Osteoblast (primary cell): ENCODE measurements at regions not wholly inside any gene's neighbourhood (a gene's known extent, or its start where the extent isn't known, plus 50 kb on each side); places are given as distances from the start of the nearest gene placed in this dataset.

Source experiments
- DNase-seq: peaks from one replicate; pipeline ENCODE4 v3.0.0; 2011; ENCODE audit warnings: low spot score, mixed read lengths; ENCODE audit not compliant: insufficient read length; ENCODE audit errors: missing footprints
- H2AFZ ChIP-seq: 2 replicates; pipeline ENCODE4 v1.6.0; 2011; ENCODE audit warnings: mild to moderate bottlenecking, low read length
- H3K27ac ChIP-seq: 2 replicates; pipeline ENCODE4 v1.5.1; 2011; ENCODE audit warnings: mild to moderate bottlenecking, low read depth, low read length, moderate library complexity
- H3K27me3 ChIP-seq: 2 replicates; pipeline ENCODE4 v1.6.0; 2012; ENCODE audit warnings: mild to moderate bottlenecking, control low read depth, inconsistent platforms, low read length, moderate library complexity; ENCODE audit not compliant: insufficient read depth
- H3K36me3 ChIP-seq: 2 replicates; pipeline ENCODE4 v1.5.1; 2011; ENCODE audit warnings: mild to moderate bottlenecking, low read length, control low read depth, moderate library complexity; ENCODE audit not compliant: insufficient read depth
- H3K4me1 ChIP-seq: 2 replicates; pipeline ENCODE4 v1.5.1; 2011; ENCODE audit warnings: mild to moderate bottlenecking, low read length, control low read depth, moderate library complexity; ENCODE audit not compliant: insufficient read depth
- H3K4me2 ChIP-seq: 2 replicates; pipeline ENCODE4 v1.6.0; 2011; ENCODE audit warnings: mild to moderate bottlenecking, low read length; ENCODE audit not compliant: insufficient read depth
- H3K4me3 ChIP-seq: fragments of 200-600 bp; sonication (generic); 3 replicates; pipeline ENCODE4 v1.5.1; 2012; ENCODE audit warnings: mild to moderate bottlenecking, low read length, inconsistent platforms; ENCODE audit not compliant: insufficient read depth
- H3K79me2 ChIP-seq: 2 replicates; pipeline ENCODE4 v1.6.0; 2012; ENCODE audit warnings: mild to moderate bottlenecking, low read length, control low read depth, inconsistent platforms; ENCODE audit not compliant: insufficient read depth
- H3K9me3 ChIP-seq: 2 replicates; pipeline ENCODE4 v1.5.1; 2011; ENCODE audit warnings: low read depth, low read length, control low read depth
- H4K20me1 ChIP-seq: 2 replicates; pipeline ENCODE4 v1.6.0; 2012; ENCODE audit warnings: mild to moderate bottlenecking, low read length, control low read depth; ENCODE audit not compliant: insufficient read depth
- CTCF ChIP-seq: IDR thresholded peaks from 2 replicates; pipeline ENCODE4 v1.5.1; 2011; ENCODE audit warnings: mild to moderate bottlenecking, low read depth, low read length, moderate library complexity; ENCODE audit errors: extremely low read depth

- no peaks in the 10 kb centered on the region for H3K36me3 ChIP-seq
- no peak for DNase-seq
- H3K79me2 ChIP-seq = no peaks in the 10 kb centered on the region
- no peak overlapping the region for H3K4me3 ChIP-seq
- TF ChIP-seq CTCF = no peak
- H3K4me2 ChIP-seq = no peak overlapping the region
- no peaks in the 10 kb centered on the region for H3K9me3 ChIP-seq
- no peak overlapping the region for H2AFZ ChIP-seq
- no peaks in the 10 kb centered on the region for H3K4me1 ChIP-seq
- H3K27ac ChIP-seq = no peak overlapping the region
- H4K20me1 ChIP-seq = no peaks in the 10 kb centered on the region
- no peaks in the 10 kb centered on the region for H3K27me3 ChIP-seq
Observed at GRCh38 chr15:85967553-85967952, 112.1 kb upstream of the AGBL1 start.

- Histone ChIP-seq H3K79me2 (no peaks in the 10 kb centered on the region), H3K4me1 (no peaks in the 10 kb centered on the region), H3K27me3 (no peaks in the 10 kb centered on the region), H3K36me3 (no peaks in the 10 kb centered on the region), H3K4me2 (no peak overlapping the region), H3K4me3 (no peak overlapping the region), H3K9me3 (no peaks in the 10 kb centered on the region), H4K20me1 (no peaks in the 10 kb centered on the region), H3K27ac (no peak overlapping the region), H2AFZ (no peak overlapping the region)
- no peak for TF ChIP-seq CTCF
- DNase-seq = no peak
Observed at GRCh38 chr15:85972805-85973540, 106.7 kb upstream of the AGBL1 start.

GRCh38 chr15:85973584-85974347, 105.9 kb upstream of the AGBL1 start:
- H3K27me3 ChIP-seq = no peaks in the 10 kb centered on the region
- H3K4me2 ChIP-seq = no peak overlapping the region
- peak; percentile 37 for DNase-seq
- H3K36me3 ChIP-seq = no peaks in the 10 kb centered on the region
- no peaks in the 10 kb centered on the region for H4K20me1 ChIP-seq
- H3K27ac ChIP-seq = no peak overlapping the region
- no peaks in the 10 kb centered on the region for H3K79me2 ChIP-seq
- no peak overlapping the region for H2AFZ ChIP-seq
- no peak overlapping the region for H3K4me3 ChIP-seq
- H3K9me3 ChIP-seq = no peaks in the 10 kb centered on the region
- H3K4me1 ChIP-seq = no peaks in the 10 kb centered on the region
- TF ChIP-seq CTCF = no peak

- H3K27ac ChIP-seq = no peak overlapping the region
- no peak overlapping the region for H3K4me2 ChIP-seq
Observed at GRCh38 chr15:85974348-85974705, 105.3 kb upstream of the AGBL1 start.

More at GRCh38 chr15:85974348-85974705, 105.3 kb upstream of the AGBL1 start:
- H3K36me3 ChIP-seq = no peaks in the 10 kb centered on the region
- no peak overlapping the region for H3K4me3 ChIP-seq
- no peaks in the 10 kb centered on the region for H3K4me1 ChIP-seq
- H4K20me1 ChIP-seq = no peaks in the 10 kb centered on the region
- no peaks in the 10 kb centered on the region for H3K27me3 ChIP-seq
- TF ChIP-seq CTCF = no peak
- no peaks in the 10 kb centered on the region for H3K79me2 ChIP-seq
- H3K9me3 ChIP-seq = no peaks in the 10 kb centered on the region
- no peak overlapping the region for H2AFZ ChIP-seq
- no peak for DNase-seq
